Mucosa of descending colon (tissue), 3 donors: ENCODE measurements at regions not wholly inside any gene's neighbourhood (a gene's known extent, or its start where the extent isn't known, plus 50 kb on each side); places are given as distances from the start of the nearest gene placed in this dataset.
A peak's percentile ranks its signal among the peaks of the same experiment; 100 is the strongest.

Experiments
- ATAC-seq: fragments of 200-7000 bp; cut with Tn5 transposase; one replicate; pipeline ENCODE4 v1.9.1; 2020; ENCODE audit warnings: mild to moderate bottlenecking, moderate library complexity
- DNase-seq, 3 donors: peaks; one replicate each; pipeline ENCODE4 v3.0.0-alpha.2; 2020
- H3K36me3 ChIP-seq: fragments of 200-600 bp; one replicate; pipeline ENCODE4 v1.8.0; 2021; ENCODE audit warnings: low read depth, mild to moderate bottlenecking
- H3K4me1 ChIP-seq: fragments of 200-600 bp; one replicate; pipeline ENCODE4 v1.8.0; 2021; ENCODE audit warnings: low read depth, mild to moderate bottlenecking
- H3K4me3 ChIP-seq: fragments of 200-600 bp; one replicate; pipeline ENCODE4 v1.8.0; 2021; ENCODE audit warnings: mild to moderate bottlenecking
- H3K9me3 ChIP-seq: fragments of 200-600 bp; one replicate; pipeline ENCODE4 v1.8.0; 2021; ENCODE audit warnings: mild to moderate bottlenecking
- CTCF ChIP-seq: fragments of 200-600 bp; IDR thresholded peaks from one replicate; pipeline ENCODE4 v1.8.0; 2022; ENCODE audit warnings: antibody characterized with exemption, mild to moderate bottlenecking
- intact Hi-C, 2 donors: fragments of 100-400 bp; cut with DNase I in 1 of 2; cut with micrococcal nuclease in 1 of 2; formaldehyde crosslinking; loops; one replicate each; pipeline versions ENCODE4 v1.11.0 to v1.11.1; 2022; cut with DNase I, micrococcal nuclease
- donor health status: DM: no; HTN: no; CAD: no; lungs with moderate emphysema.
- donor health status: DM: no; HTN: no; CAD: no.
- donor health status: DM: no; HTN: yes; CAD: no.

GRCh38 chr11:55172734-55173415 is 89.1 kb upstream of the TRIM48 start:
- Histone ChIP-seq H3K9me3 (peaks cover 90% of the 10 kb centered on the region), H3K36me3 (no peaks in the 10 kb centered on the region), H3K4me3 (no peak overlapping the region), H3K4me1 (no peaks in the 10 kb centered on the region)
- intact Hi-C loops: no loop called here
- no peak for TF ChIP-seq CTCF
- ATAC-seq: no peak
- peak in 1 of 3 donors; percentile 8 for DNase-seq
